NCI-H2029 treated with DMSO at 0.1 percent for 48 hours (cell line): ENCODE measurements at regions not wholly inside any gene's neighbourhood (a gene's known extent, or its start where the extent isn't known, plus 50 kb on each side); places are given as distances from the start of the nearest gene placed in this dataset.
"Not testable (repeated sequence)": the region's sequence is repeated elsewhere in the genome, so short reads cannot be mapped to it uniquely, and the experiment has no call there.

Experiments used
- DNase-seq: peaks from one replicate; lab custom pipeline; 2025; lab: John Stamatoyannopoulos, UW

DNA sequence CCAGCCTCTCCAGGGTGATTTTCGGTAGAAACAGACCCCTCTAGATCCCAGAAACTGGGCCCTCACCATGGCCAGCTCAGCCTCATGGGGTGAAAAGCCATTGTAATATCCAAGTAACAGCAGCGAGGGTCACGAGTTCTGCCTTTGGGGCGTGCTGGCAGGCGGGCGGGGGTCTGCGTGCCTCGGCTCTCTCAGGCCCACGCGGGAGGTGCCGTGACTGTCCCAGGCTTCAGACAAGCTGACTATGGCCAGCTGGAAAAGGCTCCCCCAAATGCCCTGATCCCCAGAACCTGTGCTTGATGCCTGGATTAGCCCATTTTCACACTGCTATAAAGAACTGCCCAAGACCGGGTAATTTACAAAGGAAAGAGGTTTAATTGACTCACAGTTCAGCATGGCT, 160.2 kb downstream of the LAT start:
- DNase-seq = not testable (repeated sequence)

DNA sequence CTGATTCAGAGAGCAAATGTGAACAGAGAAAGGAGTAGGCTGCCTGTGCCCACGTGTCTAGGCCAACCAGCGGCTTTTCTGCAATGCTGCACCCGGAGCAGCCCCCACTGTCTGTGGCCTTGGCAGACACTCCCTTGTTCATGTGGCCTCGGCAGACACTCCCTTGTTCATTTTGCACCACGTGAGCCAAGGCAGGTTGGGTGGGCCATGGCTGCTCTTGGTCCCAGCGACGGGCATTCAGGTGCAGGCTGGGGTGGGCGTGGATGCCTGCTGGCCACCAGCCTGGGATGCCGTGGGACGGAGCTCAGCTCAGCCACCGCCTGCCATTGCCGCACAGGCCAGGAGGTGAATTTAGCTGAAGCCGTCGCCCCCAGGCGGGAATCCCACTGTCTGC, 159.8 kb downstream of the LAT start:
- not testable (repeated sequence) for DNase-seq

DNA sequence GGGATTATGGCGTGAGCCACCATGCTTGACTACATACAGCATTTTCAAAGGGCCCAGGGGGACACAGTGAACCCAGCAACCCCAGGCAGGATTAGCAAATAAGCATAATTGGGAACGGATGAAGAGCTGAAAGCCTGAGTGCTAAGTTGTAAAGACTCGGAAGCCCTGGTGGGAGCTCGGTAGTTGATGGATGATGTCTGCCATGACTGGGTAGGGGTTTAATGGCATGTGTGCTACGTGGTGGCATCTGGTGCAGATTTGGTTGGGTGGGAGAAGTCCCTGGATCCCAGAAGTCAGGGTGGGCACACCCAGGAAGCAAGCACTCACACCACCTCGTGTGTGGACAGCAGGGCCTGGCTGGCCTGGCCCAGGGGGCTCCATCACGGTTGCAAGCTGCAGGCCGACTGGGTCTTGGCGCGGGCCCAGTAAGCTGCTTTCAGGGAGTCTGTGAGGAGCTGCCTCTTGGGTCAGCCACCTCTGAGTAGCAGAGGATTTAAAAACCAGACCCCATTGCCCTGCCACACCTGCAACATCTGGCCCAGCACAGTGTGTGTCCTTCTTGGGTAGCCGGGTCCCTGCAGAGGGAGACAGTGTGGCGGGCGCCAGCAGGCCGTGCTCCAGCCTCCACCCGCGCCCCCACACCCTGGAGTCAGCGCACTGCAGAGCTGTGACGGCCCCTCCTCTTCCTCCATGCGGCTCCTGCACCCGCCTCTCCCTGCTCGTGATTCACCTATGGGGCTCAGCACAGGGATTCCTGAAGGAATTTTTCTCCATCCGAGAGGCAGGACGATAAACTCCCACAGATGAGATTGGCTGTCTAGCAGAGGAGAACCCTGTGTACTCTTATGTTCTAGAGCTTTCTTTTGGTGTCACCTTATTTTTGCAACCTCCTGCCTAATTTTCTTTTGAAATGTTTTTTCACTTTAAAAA, 159.2 kb downstream of the LAT start:
- DNase-seq = not testable (repeated sequence)

DNA sequence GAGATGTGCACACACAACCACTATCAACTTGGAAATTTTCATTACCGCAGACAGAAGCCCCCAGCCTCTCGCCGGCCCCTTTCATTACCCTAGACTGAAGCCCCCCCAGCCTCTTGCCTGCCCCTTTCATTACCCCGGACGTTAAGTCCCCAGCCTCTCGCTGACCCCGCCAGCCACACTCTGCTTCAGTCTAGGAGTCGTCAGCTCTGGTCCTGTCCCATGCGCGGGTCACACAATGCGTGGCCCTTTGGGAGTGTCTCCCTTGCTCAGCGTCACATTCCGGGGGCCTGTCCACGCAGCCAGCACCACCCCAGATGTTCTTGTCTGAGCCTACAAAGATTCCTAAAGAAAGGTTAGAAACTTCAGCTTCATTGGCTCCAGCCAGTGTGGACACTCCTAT, 157.7 kb downstream of the LAT start:
- DNase-seq = not testable (repeated sequence)

DNA sequence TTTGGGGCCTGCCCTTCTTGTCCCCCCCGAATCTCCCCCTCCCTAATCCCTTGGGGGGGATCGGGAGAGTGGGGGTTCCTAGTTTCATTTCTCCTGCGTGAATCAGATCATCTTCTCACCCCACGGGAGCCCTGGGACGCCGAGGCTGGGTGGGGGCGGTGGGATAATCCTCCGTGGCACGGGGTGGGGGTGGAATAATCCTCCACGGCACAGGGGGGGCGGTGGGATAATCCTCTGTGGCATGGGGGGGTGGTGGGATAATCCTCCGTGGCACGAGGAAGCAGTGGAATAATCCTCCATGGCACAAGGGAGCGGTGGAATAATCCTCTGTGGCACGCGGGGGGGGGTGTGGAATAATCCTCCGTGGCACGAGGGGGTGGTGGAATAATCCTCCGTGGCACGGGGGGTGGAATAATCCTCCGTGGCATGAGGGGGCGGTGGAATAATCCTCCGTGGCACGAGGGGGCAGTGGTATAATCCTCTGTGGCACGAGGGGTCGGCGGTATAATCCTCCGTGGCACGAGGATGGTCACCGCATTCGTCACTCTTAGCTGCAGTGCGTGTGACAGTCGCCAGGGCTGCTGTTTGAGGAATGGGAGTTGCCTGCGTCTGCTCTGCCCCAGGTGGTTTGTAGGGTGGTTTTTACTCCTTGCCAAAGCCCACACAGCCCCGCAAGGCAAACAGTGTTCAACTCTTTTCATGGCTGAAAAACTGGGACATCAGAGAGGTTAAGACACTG, 156.9 kb downstream of the LAT start:
- DNase-seq = no peak

DNA sequence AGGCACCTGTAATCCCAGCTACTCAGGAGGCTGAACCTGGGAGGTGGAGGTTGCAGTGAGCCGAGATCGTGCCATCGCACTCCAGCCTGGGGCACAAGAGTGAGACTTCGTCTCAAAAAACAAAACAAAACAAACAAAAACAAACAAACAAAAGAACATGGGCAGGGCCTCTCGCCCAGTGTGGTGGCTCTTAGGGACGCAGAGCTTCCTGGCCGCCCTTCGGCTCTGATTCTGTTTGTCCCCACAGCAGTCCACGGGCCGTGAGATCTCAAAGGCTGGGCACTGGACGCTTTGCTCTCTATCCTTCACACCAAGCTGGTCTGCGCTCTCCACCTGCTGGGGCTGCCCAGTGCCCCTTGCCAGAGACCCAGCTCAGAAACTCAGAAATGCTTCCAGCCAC, 156.3 kb downstream of the LAT start:
- not testable (repeated sequence) for DNase-seq

DNA sequence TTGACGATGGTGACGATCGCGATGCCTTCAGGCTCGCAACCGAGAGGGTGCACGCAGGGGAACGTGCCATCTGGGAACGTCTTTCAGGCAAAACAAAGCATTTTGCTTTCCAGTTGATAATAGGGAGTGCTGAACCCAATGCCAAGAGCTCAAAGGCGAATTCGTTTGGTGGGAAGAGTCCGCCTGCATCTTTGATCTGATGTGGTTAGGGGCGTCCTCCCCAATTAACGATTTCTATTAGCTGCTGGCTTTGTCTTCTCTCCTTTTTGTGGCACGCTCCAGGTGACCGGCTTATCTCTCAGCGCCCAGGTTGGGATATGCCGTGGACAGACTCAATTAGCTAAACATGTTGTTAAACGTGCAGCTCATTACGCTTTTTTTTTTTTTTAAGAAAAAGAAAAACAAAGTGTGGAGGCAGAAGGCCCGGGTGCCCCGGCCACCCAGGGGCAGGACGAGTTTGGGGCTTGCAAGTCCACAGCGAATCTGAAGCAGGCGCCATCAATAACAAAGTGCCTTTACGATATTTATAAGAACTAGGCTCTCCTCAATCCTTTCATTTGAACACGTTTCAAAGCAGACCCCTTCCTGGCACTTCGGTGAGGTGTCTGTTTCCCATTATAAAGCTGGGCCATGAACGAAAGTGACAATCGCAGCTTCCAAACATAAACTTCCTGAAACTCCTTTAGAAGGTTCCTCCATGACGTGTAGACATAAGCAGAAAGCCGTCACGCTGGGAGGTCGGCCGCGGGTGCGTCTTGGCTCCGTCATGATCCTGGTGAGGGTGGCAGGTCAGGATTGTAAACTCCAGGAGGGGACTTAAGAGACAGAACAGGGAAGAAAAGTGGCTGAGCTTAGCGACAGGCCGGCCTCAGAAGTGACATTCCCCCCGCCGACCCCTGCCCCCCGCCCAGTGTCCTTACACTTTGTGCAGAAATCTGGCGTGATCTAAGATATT, 155.3 kb downstream of the LAT start:
- not testable (repeated sequence) for DNase-seq

DNA sequence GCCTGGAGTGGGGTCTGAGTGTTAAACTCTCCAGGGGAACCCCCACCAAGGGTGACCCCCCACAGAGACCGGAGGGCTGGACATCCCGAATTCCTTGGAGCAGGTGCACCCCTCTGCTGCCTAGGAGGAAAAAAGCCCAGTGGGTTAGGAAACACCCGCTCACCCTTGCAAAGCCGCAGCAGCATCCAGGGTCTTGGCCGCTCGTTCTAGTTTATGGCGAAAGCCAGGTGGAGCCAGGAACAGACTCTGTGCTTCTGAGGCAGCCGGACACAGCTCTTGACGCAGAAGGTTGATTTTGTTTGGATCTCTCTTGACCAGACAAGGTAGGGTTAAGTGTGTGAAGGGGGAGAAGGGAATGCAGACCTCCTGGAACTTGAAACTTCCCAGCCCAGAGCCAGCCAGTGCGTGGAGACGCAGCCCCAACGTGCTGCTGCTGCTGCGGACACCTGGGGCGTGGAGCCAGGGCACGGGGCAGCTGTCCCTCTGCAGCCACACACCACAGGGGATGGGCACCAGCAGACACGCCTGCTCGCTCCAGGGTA, 154.5 kb downstream of the LAT start:
- DNase-seq = no peak

DNA sequence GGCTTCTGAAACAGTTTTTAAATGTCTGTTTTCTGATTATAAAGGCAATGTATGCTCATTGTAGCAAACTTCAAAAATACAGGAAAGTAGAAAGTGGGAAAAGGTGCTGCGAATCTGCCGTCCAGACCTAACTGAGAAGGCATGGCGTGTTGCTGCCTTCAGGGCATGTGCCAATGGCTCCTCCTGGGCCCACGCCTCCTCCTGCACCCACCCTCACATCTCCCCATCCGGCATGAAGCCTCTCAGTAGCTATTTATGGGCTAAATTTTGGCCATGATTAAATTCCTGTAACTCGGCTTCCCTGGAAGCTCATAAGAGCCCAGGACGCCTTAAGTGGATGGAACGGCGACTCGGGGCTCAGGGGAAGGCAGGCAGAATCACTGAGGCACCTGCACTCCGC, 153.8 kb downstream of the LAT start:
- not testable (repeated sequence) for DNase-seq

DNA sequence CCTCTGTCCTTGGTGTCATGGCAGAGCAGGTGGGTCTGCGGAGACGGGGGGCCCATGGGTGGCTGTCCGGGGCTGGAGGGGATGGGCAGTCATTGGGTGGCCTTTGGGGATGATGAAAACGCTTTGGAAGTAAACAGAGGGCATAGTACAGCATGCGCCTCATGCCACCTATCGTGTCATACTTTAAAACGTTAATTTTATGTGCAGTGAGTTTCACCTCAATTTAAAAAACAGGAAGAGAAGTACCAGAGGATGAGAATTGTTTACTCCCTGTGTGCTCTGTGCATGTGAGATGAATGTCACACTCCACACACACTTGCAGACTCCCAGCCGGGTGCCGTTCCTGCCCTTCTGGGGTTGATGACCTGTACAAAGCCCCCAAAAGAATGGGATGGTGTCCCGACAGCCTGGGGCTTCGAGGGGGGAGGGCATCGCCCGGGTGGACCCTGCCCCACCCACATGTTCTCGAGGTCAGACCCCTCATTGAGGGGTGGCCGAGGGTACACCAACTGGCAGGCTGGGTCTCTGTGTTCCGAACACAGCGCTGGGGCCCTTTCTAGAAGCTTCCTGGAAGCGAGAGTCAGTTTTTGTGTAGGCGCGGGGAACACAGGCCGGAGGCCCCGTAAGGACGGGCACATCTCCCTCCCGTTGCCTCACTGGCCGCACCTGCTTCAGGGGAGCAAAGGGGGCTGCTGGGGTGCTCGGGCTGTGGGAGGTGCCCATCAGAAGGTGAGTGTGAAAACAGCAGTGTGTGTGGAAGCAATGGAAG, 153.2 kb downstream of the LAT start:
- DNase-seq = not testable (repeated sequence)

DNA sequence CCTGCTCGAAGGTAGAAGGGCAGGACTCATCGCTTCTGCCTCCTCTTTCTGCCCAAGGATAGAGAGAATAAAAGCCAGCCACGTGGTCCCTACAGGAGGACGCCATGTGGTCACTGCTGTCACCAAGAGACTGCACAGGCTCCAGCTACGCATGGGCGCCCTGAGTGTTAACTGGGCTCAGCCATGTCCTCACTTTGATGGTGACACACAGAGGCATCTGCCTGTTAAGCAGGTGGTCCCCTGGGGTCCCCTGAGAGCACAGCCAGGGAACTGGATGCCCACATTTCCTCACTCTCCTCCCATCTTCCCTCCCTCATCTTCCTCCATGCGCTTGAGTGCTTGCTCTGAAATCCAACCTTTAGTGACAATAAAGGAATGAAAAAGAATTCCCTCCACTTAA, 152.6 kb downstream of the LAT start:
- not testable (repeated sequence) for DNase-seq

DNA sequence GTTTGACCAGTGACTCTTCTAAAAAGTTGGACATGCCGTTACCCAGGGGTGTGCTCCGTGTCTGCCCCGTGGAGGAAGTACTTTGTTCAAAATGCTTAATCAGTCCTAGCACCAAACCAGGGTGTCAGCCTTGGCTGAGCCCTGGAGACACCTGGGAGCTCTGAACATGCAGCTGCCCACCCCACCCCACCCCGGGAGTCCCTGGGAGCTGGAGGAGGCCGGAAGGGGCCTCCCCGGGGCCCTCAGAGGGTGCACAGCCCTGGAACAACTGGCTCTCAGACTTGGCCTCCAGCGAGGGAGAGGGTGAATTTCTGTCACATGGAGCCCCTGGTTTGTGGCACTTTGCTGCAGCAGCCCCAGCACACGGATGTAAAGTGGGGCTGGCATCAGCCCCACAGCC, 152.1 kb downstream of the LAT start:
- not testable (repeated sequence) for DNase-seq

DNA sequence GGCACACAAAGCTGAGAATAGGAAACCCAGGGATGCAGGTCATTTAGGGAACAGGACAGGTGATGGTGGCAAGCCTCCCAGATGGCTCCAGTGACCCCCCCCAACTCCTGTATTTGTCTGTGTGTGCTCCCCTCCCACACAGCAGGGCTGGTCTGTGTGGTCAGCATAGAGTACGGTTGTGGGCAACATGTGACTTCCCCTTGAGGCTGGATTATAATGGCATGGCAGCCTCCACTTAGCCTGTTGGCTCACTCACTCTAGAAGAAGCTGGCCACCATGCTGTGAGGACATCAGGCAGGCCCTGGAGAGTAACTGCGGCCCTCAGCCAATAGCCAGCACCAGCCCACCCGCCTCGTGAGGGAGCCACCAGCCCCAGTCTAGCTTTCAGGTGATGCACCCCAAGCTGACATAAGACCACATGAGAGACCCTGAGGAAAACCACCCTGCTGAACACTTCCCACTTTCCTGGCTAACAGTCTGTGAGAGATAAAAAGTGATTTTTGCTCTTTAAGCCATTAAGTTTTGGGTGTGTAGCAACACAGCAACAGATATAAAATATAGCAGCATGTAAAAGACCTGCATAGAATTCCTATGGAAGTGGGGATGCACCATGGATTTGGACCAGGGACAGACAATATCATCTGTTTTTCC, 151.3 kb downstream of the LAT start:
- DNase-seq = not testable (repeated sequence)

DNA sequence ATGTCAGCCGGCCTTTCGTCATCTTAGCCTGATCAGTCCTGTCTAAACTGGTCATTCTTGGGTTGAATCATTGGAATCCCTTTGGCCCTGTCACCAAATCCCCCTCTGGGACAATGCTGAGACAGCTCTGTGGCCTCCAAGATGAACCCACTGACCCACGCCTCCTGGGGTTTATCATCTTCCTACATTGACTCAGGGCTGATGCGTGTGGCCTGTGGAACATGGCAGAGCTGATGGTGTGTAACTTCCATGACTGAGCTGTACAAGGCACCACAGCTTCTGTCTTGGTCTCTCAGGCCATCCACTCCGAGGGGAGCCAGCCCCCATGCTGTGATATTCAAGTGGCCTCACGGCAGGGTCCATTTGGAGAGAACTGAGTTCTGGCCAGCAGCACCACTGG, 150.2 kb downstream of the LAT start:
- not testable (repeated sequence) for DNase-seq

DNA sequence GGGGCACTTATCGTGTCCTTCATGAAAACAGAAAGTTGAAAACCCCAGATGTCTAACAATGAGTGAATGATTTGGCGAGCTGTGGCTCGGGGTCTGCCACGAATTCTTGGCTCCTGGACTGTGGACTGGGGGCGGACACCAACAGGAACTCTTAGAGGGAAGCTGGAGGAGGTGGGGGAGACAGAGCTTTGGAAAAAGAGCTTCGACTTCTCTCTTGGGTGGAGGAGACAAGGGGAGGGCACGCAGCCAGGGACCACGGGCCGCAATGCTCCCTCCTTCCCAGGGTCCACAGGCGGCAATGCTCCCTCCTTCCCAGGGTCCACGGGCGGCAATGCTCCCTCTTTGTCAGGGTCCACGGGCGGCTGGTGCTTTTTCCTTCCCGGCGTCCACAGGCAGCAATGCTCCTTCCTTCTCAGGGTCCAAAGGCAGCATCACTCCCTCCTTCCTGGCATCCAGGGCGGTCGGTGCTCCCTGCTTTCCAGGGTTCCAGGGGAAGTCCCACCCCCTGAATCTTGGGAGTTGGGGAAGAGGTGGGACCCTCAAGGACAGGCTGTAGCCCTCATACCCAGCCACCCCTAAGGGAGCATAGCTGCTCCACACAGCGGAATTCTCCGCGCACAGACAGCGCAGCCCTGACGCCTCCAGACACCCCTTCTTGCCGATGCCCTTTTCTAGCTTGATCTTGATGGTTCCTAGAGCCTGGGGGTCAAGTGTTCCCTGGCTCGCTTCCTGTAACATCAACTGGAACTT, 149.0 kb downstream of the LAT start:
- DNase-seq = not testable (repeated sequence)

DNA sequence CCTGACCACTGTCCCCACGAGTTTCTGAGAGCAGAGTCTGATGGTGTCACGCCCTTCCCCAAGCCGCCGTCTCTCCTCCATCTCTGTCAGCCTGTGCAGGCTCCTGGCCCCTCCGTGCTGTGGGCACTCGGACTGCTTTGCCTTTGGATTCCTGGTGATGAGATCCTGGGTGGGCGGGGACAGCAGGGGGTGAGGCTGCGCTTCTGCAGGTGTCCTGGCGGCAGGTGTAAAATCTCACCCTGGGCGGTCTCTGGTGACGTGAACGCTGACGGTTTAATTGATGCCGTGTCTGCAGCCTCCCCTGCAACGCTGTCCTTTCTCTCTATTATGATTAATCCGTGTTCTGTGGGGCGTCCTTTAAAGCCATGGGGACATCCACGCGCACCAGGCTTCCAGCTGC, 148.0 kb downstream of the LAT start:
- DNase-seq = not testable (repeated sequence)

DNA sequence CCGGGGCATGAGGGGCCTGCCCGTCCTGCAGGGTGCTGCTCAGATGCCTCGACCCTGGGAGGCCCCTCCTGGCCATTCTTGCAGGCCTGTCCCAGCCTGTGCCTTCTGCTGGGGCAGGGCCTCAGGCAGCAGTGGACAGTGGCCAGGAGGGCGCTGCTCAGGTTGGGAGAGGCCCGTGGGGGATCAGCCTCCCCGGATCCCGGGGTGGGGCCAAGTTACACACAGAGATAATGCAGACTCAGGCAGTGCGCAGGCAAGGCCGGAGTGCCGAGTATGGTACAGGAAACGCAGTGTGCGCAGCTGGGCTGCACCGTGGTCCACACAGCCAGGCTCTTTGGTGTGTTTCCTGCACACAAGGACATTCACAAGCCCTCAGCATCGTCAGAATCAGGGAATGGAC, 147.6 kb downstream of the LAT start:
- DNase-seq = not testable (repeated sequence)

DNA sequence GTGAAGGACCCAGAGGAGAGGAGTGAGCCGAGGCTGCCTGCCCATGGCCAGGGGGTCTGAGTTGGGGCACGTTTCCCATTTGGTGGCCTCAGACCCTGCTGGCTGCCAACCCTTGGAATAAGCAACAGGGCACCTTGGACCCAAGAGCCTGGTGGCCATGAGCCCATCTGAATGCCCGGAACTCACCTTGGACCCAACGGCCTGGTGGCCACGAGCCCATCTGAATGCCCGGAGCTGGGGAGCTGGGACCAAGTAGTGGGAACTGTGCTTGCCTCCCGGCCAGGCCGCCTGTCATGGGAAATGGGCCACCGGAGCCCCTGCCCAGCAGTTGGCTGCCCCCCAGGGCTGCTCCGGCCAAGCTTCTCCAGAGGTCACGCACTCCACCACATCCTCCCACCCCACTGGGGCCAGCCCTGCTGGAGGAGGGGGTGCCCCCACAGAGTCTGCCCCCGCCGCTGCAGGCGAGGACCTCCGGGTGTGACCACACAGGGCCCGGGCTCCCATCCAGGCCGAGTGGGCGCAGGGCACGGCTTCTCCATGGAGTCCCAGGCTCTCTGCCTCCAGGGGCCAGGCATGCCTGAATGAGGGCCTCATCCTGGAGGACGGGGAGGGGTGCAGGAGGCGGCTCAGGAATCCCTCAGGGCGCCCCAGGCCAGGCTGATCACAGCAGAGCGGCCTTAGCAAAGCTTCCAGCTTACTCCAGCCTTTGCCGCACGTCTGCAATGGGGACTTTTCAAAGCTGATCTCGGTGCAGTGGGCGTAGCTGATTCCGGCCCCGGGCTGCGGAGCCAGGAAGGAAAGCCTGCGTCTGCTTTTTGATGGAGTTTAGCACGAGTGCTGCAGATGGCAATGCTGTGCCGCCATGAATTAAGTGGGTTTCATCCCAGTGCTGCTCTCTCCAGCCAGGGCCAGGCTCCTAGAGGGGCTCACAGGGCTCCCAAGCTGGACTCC, 146.3 kb downstream of the LAT start:
- not testable (repeated sequence) for DNase-seq
